ENCODE measurements at regions not wholly inside any gene's neighbourhood (a gene's known extent, or its start where the extent isn't known, plus 50 kb on each side); places are given as distances from the start of the nearest gene placed in this dataset.

DNA sequence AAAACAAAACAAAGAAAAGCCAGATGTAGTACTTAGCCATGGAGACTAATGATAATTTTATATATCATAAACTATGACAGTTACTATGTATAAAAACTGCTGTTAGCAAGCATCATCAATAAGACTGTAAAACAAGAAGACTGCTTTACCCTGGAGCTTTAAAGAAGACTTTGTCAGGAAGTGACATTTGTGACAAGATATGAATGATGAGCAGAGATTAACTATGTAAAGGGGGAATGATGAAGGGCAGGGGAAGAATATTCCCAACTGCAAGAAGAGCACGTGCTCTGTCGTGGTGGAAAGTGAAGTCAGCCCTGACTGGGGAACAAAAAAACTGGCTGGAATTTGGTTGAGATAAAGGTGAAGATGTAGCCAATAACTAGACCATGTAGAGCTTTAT lies 617.1 kb upstream of the AMOT start:
- TF ChIP-seq, protein P1, sequence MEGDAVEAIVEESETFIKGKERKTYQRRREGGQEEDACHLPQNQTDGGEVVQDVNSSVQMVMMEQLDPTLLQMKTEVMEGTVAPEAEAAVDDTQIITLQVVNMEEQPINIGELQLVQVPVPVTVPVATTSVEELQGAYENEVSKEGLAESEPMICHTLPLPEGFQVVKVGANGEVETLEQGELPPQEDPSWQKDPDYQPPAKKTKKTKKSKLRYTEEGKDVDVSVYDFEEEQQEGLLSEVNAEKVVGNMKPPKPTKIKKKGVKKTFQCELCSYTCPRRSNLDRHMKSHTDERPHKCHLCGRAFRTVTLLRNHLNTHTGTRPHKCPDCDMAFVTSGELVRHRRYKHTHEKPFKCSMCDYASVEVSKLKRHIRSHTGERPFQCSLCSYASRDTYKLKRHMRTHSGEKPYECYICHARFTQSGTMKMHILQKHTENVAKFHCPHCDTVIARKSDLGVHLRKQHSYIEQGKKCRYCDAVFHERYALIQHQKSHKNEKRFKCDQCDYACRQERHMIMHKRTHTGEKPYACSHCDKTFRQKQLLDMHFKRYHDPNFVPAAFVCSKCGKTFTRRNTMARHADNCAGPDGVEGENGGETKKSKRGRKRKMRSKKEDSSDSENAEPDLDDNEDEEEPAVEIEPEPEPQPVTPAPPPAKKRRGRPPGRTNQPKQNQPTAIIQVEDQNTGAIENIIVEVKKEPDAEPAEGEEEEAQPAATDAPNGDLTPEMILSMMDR (IDR thresholded peaks at IDR 0.05), result no peak
- TF ChIP-seq POLR2A (IDR thresholded peaks at IDR 0.05), result no peak

Data from esophagus squamous epithelium (tissue), 4 donors.